GM21529 (cell line): ENCODE measurements at regions not wholly inside any gene's neighbourhood (a gene's known extent, or its start where the extent isn't known, plus 50 kb on each side); places are given as distances from the start of the nearest gene placed in this dataset.
"Not testable (repeated sequence)": the region's sequence is repeated elsewhere in the genome, so short reads cannot be mapped to it uniquely, and the experiment has no call there.

Experiments used
- ATAC-seq: cut with Tn5 transposase; IDR thresholded peaks from one replicate; pipeline ENCODE4 v1.9.1; 2021; ENCODE audit not compliant: unreplicated experiment

DNA sequence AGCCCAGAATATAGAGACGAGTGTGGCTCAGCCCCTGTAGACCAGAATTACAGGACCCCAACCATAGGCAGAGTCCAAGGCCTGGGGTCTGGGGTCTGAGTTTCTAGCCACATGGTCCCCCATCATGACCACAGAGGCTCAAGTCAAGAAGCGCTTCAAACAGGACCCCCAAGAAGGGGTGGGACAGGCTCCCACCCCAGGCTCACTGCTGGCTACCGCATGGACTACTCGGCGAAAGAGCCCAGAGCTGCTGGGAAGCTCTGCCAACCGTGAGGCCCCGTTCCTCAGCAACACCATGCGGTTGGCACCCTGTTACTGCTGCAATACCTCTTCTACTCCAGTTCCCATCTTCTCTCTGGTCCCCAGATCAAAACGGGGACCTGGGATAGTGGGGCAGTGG is 254.8 kb downstream of the TEX29 start:
- ATAC-seq = no peak

GRCh38 chr13:111575719-111576118 is 255.3 kb downstream of the TEX29 start:
- no peak for ATAC-seq

DNA sequence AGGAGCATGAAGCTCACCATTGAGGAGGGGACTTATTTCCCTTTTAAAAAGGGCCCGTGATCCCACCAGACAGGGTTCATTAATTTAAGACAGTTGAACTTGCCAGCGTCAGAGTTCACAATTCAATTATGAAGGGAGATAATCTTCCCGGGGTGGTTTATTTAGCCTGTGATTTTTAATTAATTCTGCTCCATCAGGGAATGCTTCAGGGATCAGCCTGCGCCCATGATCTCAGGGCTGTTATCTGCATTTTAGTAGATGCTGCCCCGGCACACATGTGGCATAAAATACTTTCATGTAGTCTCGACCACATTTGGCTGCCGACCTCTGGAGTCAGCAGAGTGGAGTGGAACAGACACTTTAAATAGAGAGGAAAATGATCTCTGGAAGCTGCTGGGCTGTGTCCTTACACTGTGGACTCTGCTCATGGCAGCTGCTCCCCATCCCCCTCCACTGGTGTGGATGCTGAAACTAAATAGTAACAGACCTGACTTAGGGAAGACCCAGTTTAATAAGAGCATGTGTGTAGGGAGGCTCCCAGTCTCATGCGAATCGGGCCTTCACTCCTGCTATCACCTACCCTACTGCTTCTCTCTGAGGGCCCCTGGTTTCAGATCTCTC is 256.9 kb downstream of the TEX29 start:
- ATAC-seq = no peak

DNA sequence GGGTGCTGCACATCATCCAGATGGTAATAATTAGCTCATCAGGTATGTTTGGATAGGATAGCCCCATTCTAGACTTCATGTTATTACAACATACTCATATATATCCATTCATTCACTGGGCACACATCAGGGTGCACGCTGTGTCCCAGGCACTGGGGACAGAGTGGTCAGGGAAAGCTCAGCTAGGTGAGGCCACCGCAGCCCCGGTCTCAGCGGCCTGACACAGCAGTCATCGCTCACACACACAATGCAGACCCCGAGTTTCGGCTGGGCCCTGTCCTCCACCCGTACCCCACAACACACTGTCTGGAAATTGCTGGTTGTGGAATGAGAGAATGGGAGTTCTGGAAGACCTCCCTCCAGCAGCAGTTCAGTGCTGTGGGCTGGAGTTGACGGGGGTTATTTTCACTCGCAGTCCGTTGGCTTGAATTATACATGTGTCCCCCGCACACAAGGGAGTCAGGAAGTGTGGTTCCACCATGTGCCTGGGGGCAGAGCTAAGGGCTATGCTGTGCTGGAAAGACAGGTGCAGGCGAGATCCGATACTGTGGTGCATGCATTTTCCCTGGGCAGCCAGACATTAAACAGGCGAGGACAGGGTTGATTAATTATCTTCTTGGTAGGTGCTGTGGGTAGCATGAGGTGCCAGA is 257.6 kb downstream of the TEX29 start:
- no peak for ATAC-seq

DNA sequence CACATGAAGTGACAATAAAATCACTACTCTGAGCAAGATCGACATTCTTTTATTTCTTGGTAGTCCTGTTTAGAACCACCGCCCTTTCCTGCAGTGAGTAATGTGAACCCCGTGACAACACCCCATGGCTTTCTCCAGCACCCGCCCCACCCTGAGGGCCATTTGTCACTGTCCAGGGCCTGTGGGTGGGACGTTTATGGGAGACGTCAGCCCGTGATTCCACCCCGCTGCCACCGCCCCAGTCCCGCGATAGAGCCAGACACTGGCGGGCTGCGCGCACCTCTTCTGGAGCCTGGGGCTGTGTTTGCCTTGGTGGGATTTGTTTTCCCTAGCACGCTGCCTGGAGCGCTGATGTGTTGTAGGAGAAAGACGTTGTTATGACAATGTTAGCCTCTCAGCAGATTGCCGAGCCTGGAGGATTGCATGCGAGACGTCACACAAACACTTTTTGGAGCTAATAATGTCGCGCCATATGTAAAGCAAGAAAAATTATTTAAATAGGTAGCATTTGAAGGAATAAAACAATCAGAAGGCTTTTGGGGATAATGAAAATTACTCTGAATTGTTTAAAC is 263.7 kb downstream of the TEX29 start:
- no peak for ATAC-seq

DNA sequence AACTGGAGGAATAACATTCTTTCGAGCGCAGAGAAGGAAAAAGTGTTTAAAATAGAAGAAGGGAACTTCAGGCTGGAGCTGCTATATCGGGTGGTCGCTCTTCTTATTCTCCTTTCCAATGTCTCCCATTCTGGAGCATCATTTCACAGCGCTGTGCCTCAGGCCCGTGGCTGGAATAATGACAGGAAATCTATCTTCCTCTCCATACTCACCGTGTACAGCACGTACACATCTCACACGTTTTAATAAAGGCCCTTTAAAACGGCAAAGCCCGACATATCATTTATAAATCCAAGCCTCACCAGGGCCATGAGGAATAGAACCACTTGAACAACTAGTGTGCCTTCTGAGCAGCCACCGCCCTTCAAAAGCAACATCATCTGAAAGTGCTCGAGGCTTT is 264.4 kb downstream of the TEX29 start:
- ATAC-seq = no peak

- ATAC-seq = no peak
Observed at GRCh38 chr13:111586291-111586690, 265.8 kb downstream of the TEX29 start.

- ATAC-seq = no peak
Observed at GRCh38 chr13:111587249-111587648, 266.8 kb downstream of the TEX29 start.

DNA sequence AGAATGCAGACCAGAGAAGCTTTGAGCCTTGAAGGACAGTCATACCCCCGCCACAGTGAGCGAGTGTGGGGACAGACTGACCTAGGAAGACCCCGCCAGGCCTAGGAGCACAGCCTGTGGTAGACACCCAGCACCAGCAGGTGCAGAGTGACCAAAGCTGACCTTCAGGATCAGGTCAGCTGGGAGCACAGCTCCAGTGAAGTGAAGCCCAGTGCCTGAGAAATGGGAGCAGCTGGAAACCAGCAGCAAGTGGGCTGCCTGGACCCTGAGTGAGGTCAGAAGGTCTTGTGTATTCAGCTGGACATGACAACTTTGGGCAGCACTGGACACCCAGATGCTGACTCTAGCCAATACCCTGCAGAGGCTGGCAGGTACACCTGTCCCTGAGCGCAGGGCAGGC is 268.9 kb downstream of the TEX29 start:
- ATAC-seq = no peak

GRCh38 chr13:111589992-111590391 is 269.6 kb downstream of the TEX29 start:
- ATAC-seq = no peak

DNA sequence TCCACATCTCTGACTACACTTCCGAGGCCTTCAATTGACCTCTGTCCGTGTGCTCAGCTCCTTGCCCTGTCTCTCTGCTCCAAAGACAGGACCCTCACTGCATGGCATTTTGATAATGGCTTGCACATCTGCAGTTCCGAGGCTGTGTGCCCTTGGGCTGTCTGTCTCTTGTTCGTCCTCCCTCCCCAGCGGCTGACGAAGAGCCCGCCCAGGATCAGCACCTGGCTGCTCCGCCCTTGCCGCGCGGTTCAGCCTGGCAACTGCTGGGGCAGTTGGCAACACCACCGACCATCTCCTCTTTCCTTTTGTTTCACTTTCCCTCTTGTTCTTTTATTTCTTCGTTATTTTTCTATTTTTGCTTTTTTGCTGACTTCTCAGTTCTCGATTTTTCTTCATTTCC is 270.4 kb downstream of the TEX29 start:
- ATAC-seq = no peak

GRCh38 chr13:111593490-111593889 is 273.0 kb downstream of the TEX29 start:
- not testable (repeated sequence) for ATAC-seq

- ATAC-seq = no peak
Observed at GRCh38 chr13:111594606-111595005, 274.2 kb downstream of the TEX29 start.

DNA sequence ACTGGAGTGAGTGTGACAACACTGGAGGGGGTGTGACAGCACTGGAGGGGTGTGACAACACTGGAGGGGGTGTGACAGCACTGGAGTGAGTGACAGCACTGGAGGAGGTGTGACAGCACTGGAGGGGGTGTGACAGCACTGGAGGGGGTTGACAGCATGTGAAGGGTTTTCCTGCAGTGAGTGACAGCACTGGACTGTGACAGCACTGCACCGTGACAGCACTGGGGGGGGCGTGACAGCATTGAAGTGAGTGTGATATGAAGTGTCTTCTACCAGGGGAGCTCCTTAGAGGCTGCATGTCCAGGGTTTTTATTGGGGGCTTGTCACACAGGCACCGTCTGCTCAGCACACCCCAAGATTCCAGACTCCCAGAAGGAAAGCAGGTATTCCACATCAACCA is 274.8 kb downstream of the TEX29 start:
- ATAC-seq = no peak

DNA sequence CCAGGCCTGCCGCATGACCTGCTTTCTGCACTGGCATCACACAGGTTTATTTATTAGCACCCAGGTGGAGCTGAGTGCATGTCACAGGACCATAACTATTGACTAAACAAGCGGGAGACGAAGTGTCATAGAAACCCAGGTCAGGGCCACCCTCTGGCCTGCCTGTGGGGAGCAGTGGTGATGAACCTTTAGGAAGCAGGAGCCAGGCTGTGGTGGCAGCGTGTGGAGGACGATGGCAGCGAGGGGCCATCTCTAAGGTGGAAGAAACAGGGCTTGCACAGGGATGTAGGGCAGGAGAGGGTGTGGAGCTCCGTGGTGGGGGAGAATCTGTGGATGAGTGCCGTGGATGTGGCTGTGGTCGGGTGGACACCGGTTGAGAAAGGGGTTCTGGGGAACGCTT is 275.3 kb downstream of the TEX29 start:
- ATAC-seq = no peak

GRCh38 chr13:111597191-111597611 is 276.8 kb downstream of the TEX29 start:
- no peak for ATAC-seq

DNA sequence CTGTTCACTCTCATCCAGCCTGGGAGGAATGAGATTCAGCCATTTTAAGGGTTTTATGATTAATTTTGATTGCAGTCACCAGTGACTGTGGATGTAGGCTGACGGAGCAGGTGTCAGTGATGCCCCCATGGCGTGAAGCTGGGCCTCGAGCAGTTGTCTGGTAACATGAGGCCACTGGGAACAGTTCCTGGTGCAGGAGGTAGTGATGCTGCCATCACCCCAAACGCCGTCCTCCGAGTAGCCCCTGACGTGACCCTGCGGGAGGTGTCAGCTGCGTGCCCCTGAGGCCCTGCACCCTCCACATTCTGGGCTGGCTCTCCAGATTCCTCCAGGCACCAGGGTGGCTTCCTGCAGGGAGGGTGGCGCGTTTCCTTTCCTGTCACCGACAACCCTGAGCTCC is 277.2 kb downstream of the TEX29 start:
- ATAC-seq = no peak

- no peak for ATAC-seq
Observed at GRCh38 chr13:111598747-111599146, 278.3 kb downstream of the TEX29 start.

DNA sequence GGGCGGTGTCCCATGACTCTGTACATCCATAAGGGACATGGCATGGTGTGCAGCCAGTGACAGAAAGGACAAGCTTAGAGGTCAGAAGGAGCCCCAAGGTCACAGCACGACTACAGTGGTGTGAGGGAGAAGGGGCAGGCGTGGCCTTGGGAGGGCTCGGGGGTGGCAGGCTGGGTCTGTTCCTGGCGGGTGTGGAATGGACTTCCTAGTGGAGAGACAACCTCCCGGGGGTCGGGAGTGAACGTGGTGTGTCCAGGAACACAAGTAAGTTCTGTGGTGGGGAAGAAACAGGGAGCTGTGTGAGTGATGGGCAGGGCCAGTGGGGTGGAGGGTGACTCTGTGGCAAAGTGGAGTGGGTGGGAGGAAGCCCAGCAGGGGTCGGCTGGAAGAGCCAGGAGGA is 279.3 kb downstream of the TEX29 start:
- no peak for ATAC-seq

- ATAC-seq = no peak
Observed at GRCh38 chr13:111602874-111603273, 282.4 kb downstream of the TEX29 start.

- no peak for ATAC-seq
Observed at GRCh38 chr13:111604097-111604496, 283.7 kb downstream of the TEX29 start.

DNA sequence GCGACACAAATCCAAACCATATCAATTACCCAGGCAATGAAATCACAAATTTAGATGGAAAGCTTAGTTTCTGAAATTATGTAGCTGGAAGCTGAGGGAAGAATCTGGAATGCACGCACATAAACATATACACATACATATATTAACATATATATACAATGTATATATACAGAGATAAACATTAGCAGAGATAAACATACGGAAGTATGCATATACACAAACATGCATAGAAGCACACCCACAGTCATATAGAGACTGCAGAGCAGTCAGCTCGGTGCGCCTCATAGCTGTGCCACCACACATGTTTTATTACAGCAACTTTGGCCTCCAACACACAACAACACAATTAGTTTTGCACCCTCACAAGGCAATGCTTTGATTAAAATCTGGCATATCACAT is 288.1 kb downstream of the TEX29 start:
- ATAC-seq = no peak

DNA sequence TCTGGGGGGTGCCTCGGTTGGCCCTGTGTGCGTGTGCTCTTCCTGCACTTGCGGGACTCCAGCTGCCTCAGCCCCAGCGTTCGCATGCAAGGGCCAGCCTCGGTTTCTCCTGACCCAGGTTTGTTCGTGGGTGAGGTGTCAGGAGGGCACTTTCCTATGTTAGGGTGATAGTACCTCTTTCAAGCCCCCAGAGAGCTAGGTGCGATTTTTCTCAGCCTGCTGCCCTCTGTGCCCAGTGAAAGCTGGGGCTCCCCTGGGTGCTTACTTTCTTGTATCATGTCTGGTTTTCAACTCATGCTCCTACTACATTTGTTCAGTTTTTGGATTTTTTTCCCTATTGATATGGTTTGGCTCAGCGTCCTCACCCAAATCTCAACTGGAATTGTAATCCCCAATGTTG is 289.2 kb downstream of the TEX29 start:
- ATAC-seq = no peak
